ENCODE measurements at regions not wholly inside any gene's neighbourhood (a gene's known extent, or its start where the extent isn't known, plus 50 kb on each side); places are given as distances from the start of the nearest gene placed in this dataset.

- no peaks in the 10 kb centered on the region for H3K9me3 Mint-ChIP-seq
- H3K27me3 Mint-ChIP-seq, result no peaks in the 10 kb centered on the region
- no peak for TF ChIP-seq CTCF (conservative IDR thresholded peaks at IDR 0.05)
Measured at GRCh38 chr3:159168788-159169187, 366.9 kb downstream of the MFSD1 start.

GRCh38 chr3:159169828-159170227 lies 368.0 kb downstream of the MFSD1 start:
- Mint-ChIP-seq H3K27me3 (no peaks in the 10 kb centered on the region), H3K27ac (no peak overlapping the region), H3K36me3 (no peaks in the 10 kb centered on the region), H3K4me1 (ENCODE audit: unreplicated experiment) (no peaks in the 10 kb centered on the region), H3K4me3 (no peak overlapping the region), H3K9me3 (no peaks in the 10 kb centered on the region)
- TF ChIP-seq CTCF (conservative IDR thresholded peaks at IDR 0.05), result no peak
- no peak for DNase-seq (ENCODE audit: extremely low spot score, unreplicated experiment)

More at GRCh38 chr3:159168788-159169187, 366.9 kb downstream of the MFSD1 start:
- no peak for DNase-seq (ENCODE audit: extremely low spot score, unreplicated experiment)
- Mint-ChIP-seq H3K36me3 (no peaks in the 10 kb centered on the region), H3K4me3 (no peak overlapping the region), H3K4me1 (ENCODE audit: unreplicated experiment) (no peaks in the 10 kb centered on the region), H3K27ac (no peak overlapping the region)

GRCh38 chr3:159170436-159171003 lies 368.7 kb downstream of the MFSD1 start:
- Mint-ChIP-seq H3K27ac (no peak overlapping the region), H3K4me1 (ENCODE audit: unreplicated experiment) (no peaks in the 10 kb centered on the region), H3K36me3 (no peaks in the 10 kb centered on the region), H3K27me3 (no peaks in the 10 kb centered on the region), H3K4me3 (no peak overlapping the region), H3K9me3 (no peaks in the 10 kb centered on the region)
- no peak for TF ChIP-seq CTCF (conservative IDR thresholded peaks at IDR 0.05)
- DNase-seq (ENCODE audit: extremely low spot score, unreplicated experiment), result no peak

- H3K4me1 Mint-ChIP-seq (ENCODE audit: unreplicated experiment), result no peaks in the 10 kb centered on the region
- no peaks in the 10 kb centered on the region for H3K27me3 Mint-ChIP-seq
- H3K36me3 Mint-ChIP-seq, result no peaks in the 10 kb centered on the region
- DNase-seq (ENCODE audit: extremely low spot score, unreplicated experiment), result no peak
- H3K9me3 Mint-ChIP-seq, result no peaks in the 10 kb centered on the region
- no peak overlapping the region for H3K4me3 Mint-ChIP-seq
- no peak overlapping the region for H3K27ac Mint-ChIP-seq
- no peak for TF ChIP-seq CTCF (conservative IDR thresholded peaks at IDR 0.05)
Measured at GRCh38 chr3:159171333-159171732, 369.5 kb downstream of the MFSD1 start.

GRCh38 chr3:159172473-159172872 lies 370.6 kb downstream of the MFSD1 start:
- Mint-ChIP-seq H3K9me3 (no peaks in the 10 kb centered on the region), H3K27me3 (no peaks in the 10 kb centered on the region), H3K36me3 (no peaks in the 10 kb centered on the region), H3K4me3 (no peak overlapping the region), H3K27ac (no peak overlapping the region), H3K4me1 (ENCODE audit: unreplicated experiment) (no peaks in the 10 kb centered on the region)
- no peak for TF ChIP-seq CTCF (conservative IDR thresholded peaks at IDR 0.05)
- DNase-seq (ENCODE audit: extremely low spot score, unreplicated experiment), result no peak
